ENCODE measurements at regions not wholly inside any gene's neighbourhood (a gene's known extent, or its start where the extent isn't known, plus 50 kb on each side); places are given as distances from the start of the nearest gene placed in this dataset.

- TF ChIP-seq, protein P1, sequence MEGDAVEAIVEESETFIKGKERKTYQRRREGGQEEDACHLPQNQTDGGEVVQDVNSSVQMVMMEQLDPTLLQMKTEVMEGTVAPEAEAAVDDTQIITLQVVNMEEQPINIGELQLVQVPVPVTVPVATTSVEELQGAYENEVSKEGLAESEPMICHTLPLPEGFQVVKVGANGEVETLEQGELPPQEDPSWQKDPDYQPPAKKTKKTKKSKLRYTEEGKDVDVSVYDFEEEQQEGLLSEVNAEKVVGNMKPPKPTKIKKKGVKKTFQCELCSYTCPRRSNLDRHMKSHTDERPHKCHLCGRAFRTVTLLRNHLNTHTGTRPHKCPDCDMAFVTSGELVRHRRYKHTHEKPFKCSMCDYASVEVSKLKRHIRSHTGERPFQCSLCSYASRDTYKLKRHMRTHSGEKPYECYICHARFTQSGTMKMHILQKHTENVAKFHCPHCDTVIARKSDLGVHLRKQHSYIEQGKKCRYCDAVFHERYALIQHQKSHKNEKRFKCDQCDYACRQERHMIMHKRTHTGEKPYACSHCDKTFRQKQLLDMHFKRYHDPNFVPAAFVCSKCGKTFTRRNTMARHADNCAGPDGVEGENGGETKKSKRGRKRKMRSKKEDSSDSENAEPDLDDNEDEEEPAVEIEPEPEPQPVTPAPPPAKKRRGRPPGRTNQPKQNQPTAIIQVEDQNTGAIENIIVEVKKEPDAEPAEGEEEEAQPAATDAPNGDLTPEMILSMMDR (IDR thresholded peaks at IDR 0.05; ENCODE audit: insufficient read depth, low read depth, low read length): peak; percentile 70
- no peak for TF ChIP-seq EZH2 (IDR thresholded peaks at IDR 0.05; ENCODE audit: insufficient read depth, low read length)
These were observed 394.4 kb upstream of the ADGRL3 start for GRCh38 chr4:60805500-60806313.

Measured in astrocyte (in vitro differentiated cells and primary cell).